SK-N-SH (cell line): ENCODE measurements at regions not wholly inside any gene's neighbourhood (a gene's known extent, or its start where the extent isn't known, plus 50 kb on each side); places are given as distances from the start of the nearest gene placed in this dataset.

Source experiments
- FOXJ3 ChIP-seq: sonication (generic); formaldehyde crosslinking; IDR thresholded peaks from 2 replicates; pipeline ENCODE4 v1.5.1; 2020; ENCODE audit warnings: mild to moderate bottlenecking, missing genetic modification reagents
- POLR2AphosphoS5 ChIP-seq: IDR thresholded peaks from 2 replicates; pipeline ENCODE4 v1.6.1; 2012; ENCODE audit warnings: low read depth, low read length
- RAD21 ChIP-seq: IDR thresholded peaks from 2 replicates; pipeline ENCODE4 v1.6.1; 2012; ENCODE audit warnings: mild to moderate bottlenecking, low read length
- RFX5 ChIP-seq: IDR thresholded peaks from 2 replicates; pipeline ENCODE4 v1.6.1; 2012; ENCODE audit warnings: mild to moderate bottlenecking, improper control_type of control experiment, low read length
- RXRA ChIP-seq: IDR thresholded peaks from 2 replicates; pipeline ENCODE4 v1.4.0; 2012; ENCODE audit warnings: low read depth, mild to moderate bottlenecking, borderline replicate concordance
- SIN3A ChIP-seq: IDR thresholded peaks from 2 replicates; pipeline ENCODE4 v1.6.1; 2012; ENCODE audit warnings: low read depth, mild to moderate bottlenecking, low read length, moderate library complexity, borderline replicate concordance
- TAF1 ChIP-seq: IDR thresholded peaks from 2 replicates; pipeline ENCODE4 v1.6.1; 2012; ENCODE audit warnings: low read depth, mild to moderate bottlenecking, low read length, moderate library complexity, borderline replicate concordance
- TEAD4 ChIP-seq: IDR thresholded peaks from 2 replicates; pipeline ENCODE4 v1.4.0; 2012; ENCODE audit warnings: mild to moderate bottlenecking, borderline replicate concordance; ENCODE audit not compliant: insufficient read depth
- YY1 ChIP-seq: IDR thresholded peaks from 2 replicates; pipeline ENCODE4 v1.4.0; 2012; ENCODE audit warnings: low read depth, mild to moderate bottlenecking
- TF ChIP-seq, protein P1 (sequence below): fragments of 200-600 bp; sonication (generic); IDR thresholded peaks from 2 replicates; pipeline ENCODE4 v1.6.1; 2017; ENCODE audit warnings: antibody characterized with exemption, mild to moderate bottlenecking, moderate library complexity
- TF ChIP-seq, protein P2 (sequence below): IDR thresholded peaks from 2 replicates; pipeline ENCODE4 v1.4.0; 2012; ENCODE audit warnings: low read depth, borderline replicate concordance
- TF ChIP-seq, protein P3 (sequence below): fragments of 150-350 bp; IDR thresholded peaks from 2 replicates; pipeline ENCODE4 v1.6.1; 2017; ENCODE audit warnings: antibody characterized with exemption, low read length, low read depth, borderline replicate concordance

DNA sequence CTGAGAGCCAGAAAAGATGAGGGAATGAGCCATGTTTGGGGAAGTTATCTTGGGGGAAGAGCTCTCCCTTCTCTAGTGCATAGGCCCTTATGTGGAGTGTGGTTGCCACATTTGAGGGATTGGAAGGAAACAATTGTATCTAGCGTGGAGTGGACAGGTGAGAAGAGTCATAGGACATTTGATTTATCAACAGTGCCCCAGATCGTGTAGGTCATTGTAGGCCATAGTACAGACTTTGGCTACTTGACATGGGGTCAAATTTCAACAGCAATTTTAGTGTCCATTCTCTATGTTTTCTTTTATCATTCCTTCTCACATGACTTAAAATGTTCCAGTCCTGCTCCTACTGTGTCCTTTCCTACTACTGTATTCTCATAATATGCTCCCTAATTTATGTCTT lies 1182.8 kb downstream of the SORCS1 start:
- TF ChIP-seq, protein P1, sequence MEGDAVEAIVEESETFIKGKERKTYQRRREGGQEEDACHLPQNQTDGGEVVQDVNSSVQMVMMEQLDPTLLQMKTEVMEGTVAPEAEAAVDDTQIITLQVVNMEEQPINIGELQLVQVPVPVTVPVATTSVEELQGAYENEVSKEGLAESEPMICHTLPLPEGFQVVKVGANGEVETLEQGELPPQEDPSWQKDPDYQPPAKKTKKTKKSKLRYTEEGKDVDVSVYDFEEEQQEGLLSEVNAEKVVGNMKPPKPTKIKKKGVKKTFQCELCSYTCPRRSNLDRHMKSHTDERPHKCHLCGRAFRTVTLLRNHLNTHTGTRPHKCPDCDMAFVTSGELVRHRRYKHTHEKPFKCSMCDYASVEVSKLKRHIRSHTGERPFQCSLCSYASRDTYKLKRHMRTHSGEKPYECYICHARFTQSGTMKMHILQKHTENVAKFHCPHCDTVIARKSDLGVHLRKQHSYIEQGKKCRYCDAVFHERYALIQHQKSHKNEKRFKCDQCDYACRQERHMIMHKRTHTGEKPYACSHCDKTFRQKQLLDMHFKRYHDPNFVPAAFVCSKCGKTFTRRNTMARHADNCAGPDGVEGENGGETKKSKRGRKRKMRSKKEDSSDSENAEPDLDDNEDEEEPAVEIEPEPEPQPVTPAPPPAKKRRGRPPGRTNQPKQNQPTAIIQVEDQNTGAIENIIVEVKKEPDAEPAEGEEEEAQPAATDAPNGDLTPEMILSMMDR = no peak
- TF ChIP-seq POLR2AphosphoS5 (no peak), RXRA (no peak), RFX5 (no peak), TEAD4 (no peak), TAF1 (no peak), YY1 (no peak), RAD21 (no peak), FOXJ3 (CRISPR knock-in tag) (no peak), SIN3A (no peak)
- TF ChIP-seq, protein P2, sequence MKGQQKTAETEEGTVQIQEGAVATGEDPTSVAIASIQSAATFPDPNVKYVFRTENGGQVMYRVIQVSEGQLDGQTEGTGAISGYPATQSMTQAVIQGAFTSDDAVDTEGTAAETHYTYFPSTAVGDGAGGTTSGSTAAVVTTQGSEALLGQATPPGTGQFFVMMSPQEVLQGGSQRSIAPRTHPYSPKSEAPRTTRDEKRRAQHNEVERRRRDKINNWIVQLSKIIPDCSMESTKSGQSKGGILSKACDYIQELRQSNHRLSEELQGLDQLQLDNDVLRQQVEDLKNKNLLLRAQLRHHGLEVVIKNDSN = no peak
- TF ChIP-seq, protein P3, sequence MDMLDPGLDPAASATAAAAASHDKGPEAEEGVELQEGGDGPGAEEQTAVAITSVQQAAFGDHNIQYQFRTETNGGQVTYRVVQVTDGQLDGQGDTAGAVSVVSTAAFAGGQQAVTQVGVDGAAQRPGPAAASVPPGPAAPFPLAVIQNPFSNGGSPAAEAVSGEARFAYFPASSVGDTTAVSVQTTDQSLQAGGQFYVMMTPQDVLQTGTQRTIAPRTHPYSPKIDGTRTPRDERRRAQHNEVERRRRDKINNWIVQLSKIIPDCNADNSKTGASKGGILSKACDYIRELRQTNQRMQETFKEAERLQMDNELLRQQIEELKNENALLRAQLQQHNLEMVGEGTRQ = no peak
